Pancreas (tissue), 10 donors: ENCODE measurements at regions not wholly inside any gene's neighbourhood (a gene's known extent, or its start where the extent isn't known, plus 50 kb on each side); places are given as distances from the start of the nearest gene placed in this dataset.
"Not testable (repeated sequence)": the region's sequence is repeated elsewhere in the genome, so short reads cannot be mapped to it uniquely, and the experiment has no call there.

Experiments
- ATAC-seq, 4 donors: fragments of 200-7000 bp; cut with Tn5 transposase; one replicate each; pipeline versions ENCODE4 v1.8.0 to v1.9.1; 2020; ENCODE audit warnings: mild to moderate bottlenecking in 4 of 4, moderate library complexity in 4 of 4
- DNase-seq, 6 donors: peaks; one replicate each; pipeline ENCODE4 v3.0.0-alpha.2; 2020
- FAIRE-seq: peaks from 2 replicates; lab custom pipeline; 2012; peaks lifted over from hg19 to GRCh38; lab: Jason Lieb, UNC
- H3K27ac ChIP-seq, 4 donors: fragments of 200-600 bp; sonication (generic); 1 replicate in 3 of 4; 2 replicates in 1 of 4; pipeline versions ENCODE4 v1.5.0 to v1.8.0; 2020
- H3K27me3 ChIP-seq, 4 donors: fragments of 200-600 bp; one replicate each; pipeline ENCODE4 v1.8.0; 2021
- H3K36me3 ChIP-seq, 3 donors: fragments of 200-600 bp; sonication (generic) in 1 of 3; one replicate each; pipeline versions ENCODE4 v1.5.0 to v1.8.0; 2020 to 2021
- H3K4me1 ChIP-seq, 3 donors: fragments of 200-600 bp; one replicate each; pipeline ENCODE4 v1.8.0; 2021
- H3K4me3 ChIP-seq, 4 donors: fragments of 200-600 bp; sonication (generic) in 2 of 4; one replicate each; pipeline versions ENCODE4 v1.5.0 to v1.8.0; 2020 to 2021
- H3K9me3 ChIP-seq, 4 donors: fragments of 200-600 bp; one replicate each; pipeline ENCODE4 v1.8.0; 2021
- CTCF ChIP-seq, 4 donors: fragments of 200-600 bp; sonication (generic) in 3 of 4; IDR thresholded peaks; one replicate each; pipeline versions ENCODE4 v1.5.0 to v1.8.0; 2021; ENCODE audit warnings: antibody characterized with exemption in 4 of 4
- whole genome bisulfite sequencing, 2 donors: extraction: QIAGEN DNeasy Blood & Tissue Kit; methylation state at CpG; one replicate each; pipeline ENCODE4 v1.1.7; 2013; 5-methylcytosine and 5-hydroxymethylcytosine counted together
- intact Hi-C, 3 donors: fragments of 100-400 bp; cut with DNase I; formaldehyde crosslinking; loops; one replicate each; pipeline versions ENCODE4 v1.11.1 to v1.14.2; 2022
- donor health status: healthy with polysubstance abuse.
- donor health status: DM: no; HTN: no; CAD: no; lungs with moderate emphysema.
- donor health status: DM: no; HTN: no; CAD: no.
- donor health status: control.
- donor health status: control.
- donor health status: Bipolar disorder and iron deficiency.
- donor health status: DM: yes; HTN: yes; CAD: no.
- donor health status: DM: no; HTN: no; CAD: no.
- donor health status: DM: no; HTN: no; CAD: no.
- donor health status: DM: yes; HTN: yes; CAD: no.

- FAIRE-seq (no peak), ATAC-seq (no peak), DNase-seq (no peak)
- no peak overlapping the region for H3K27ac ChIP-seq
- no peaks in the 10 kb centered on the region for H3K9me3 ChIP-seq
- H3K4me3 ChIP-seq = no peak overlapping the region
- 29 to 39% methylated on average over 2 of the region's 2 CpGs for WGBS, 2 donors
- TF ChIP-seq CTCF (IDR thresholded peaks at IDR 0.05) = no peak
- no peaks in the 10 kb centered on the region for H3K4me1 ChIP-seq
- no peaks in the 10 kb centered on the region for H3K27me3 ChIP-seq
- H3K36me3 ChIP-seq = no peaks in the 10 kb centered on the region
- intact Hi-C loops = loop anchor here in 1 of 3 donors (10.0 kb wide), 1 partner anchor 800 kb away; the partner anchor contains the start of gene COL12A1
Measured at GRCh38 chr6:74404366-74404765, 708.4 kb downstream of the CD109 start.

- intact Hi-C loops = loop anchor here in 1 of 3 donors (10.0 kb wide), 1 partner anchor 802 kb away; the partner anchor contains the start of gene COL12A1
Measured at GRCh38 chr6:74402781-74403180, 706.8 kb downstream of the CD109 start.

GRCh38 chr6:74378437-74378836 is 682.4 kb downstream of the CD109 start:
- H3K4me1 ChIP-seq, H3K27ac ChIP-seq, H3K27me3 ChIP-seq, H3K4me3 ChIP-seq, ATAC-seq, H3K9me3 ChIP-seq, H3K36me3 ChIP-seq, FAIRE-seq, intact Hi-C loops: not testable (repeated sequence)
- WGBS, 2 donors = 60 to 73% methylated on average over 10 of the region's 10 CpGs
- DNase-seq = peak in 1 of 6 donors; percentile 21

More at GRCh38 chr6:74402781-74403180, 706.8 kb downstream of the CD109 start:
- DNase-seq (no peak), FAIRE-seq (no peak), ATAC-seq (no peak)
- Histone ChIP-seq H3K4me1 (no peaks in the 10 kb centered on the region), H3K27me3 (no peaks in the 10 kb centered on the region), H3K36me3 (no peaks in the 10 kb centered on the region), H3K4me3 (no peak overlapping the region), H3K9me3 (no peaks in the 10 kb centered on the region), H3K27ac (no peak overlapping the region)
- no peak for TF ChIP-seq CTCF (IDR thresholded peaks at IDR 0.05)

GRCh38 chr6:74369556-74369993 is 673.6 kb downstream of the CD109 start:
- Histone ChIP-seq H3K9me3 (no peaks in the 10 kb centered on the region), H3K27ac (no peak overlapping the region), H3K27me3 (no peaks in the 10 kb centered on the region), H3K4me3 (no peak overlapping the region), H3K4me1 (no peaks in the 10 kb centered on the region), H3K36me3 (no peaks in the 10 kb centered on the region)
- DNase-seq (no peak), ATAC-seq (no peak), FAIRE-seq (no peak)
- intact Hi-C loops = no loop called here
- TF ChIP-seq CTCF (IDR thresholded peaks at IDR 0.05) = no peak

- ATAC-seq = no peak
- DNase-seq = no peak
- H3K4me1 ChIP-seq = no peaks in the 10 kb centered on the region
- no peak for FAIRE-seq
- TF ChIP-seq CTCF (IDR thresholded peaks at IDR 0.05) = no peak
- no peaks in the 10 kb centered on the region for H3K36me3 ChIP-seq
- WGBS, 2 donors = 95 to 96% methylated on average over 2 of the region's 2 CpGs
- no peak overlapping the region for H3K27ac ChIP-seq
- intact Hi-C loops = no loop called here
- no peaks in the 10 kb centered on the region for H3K9me3 ChIP-seq
- no peaks in the 10 kb centered on the region for H3K27me3 ChIP-seq
- H3K4me3 ChIP-seq = no peak overlapping the region
Measured at GRCh38 chr6:74368746-74369145, 672.7 kb downstream of the CD109 start.
